C4-2B (cell line): ENCODE measurements at regions not wholly inside any gene's neighbourhood (a gene's known extent, or its start where the extent isn't known, plus 50 kb on each side); places are given as distances from the start of the nearest gene placed in this dataset.

Experiments
- ZFX ChIP-seq: fragments of 450-650 bp; IDR thresholded peaks from 2 replicates; pipeline ENCODE4 v1.6.1; 2017
- TF ChIP-seq, protein P1 (sequence below): fragments of 450-650 bp; conservative IDR thresholded peaks from 2 replicates; pipeline ENCODE4 v1.5.1; 2017; ENCODE audit warnings: mild to moderate bottlenecking

- TF ChIP-seq, protein P1, sequence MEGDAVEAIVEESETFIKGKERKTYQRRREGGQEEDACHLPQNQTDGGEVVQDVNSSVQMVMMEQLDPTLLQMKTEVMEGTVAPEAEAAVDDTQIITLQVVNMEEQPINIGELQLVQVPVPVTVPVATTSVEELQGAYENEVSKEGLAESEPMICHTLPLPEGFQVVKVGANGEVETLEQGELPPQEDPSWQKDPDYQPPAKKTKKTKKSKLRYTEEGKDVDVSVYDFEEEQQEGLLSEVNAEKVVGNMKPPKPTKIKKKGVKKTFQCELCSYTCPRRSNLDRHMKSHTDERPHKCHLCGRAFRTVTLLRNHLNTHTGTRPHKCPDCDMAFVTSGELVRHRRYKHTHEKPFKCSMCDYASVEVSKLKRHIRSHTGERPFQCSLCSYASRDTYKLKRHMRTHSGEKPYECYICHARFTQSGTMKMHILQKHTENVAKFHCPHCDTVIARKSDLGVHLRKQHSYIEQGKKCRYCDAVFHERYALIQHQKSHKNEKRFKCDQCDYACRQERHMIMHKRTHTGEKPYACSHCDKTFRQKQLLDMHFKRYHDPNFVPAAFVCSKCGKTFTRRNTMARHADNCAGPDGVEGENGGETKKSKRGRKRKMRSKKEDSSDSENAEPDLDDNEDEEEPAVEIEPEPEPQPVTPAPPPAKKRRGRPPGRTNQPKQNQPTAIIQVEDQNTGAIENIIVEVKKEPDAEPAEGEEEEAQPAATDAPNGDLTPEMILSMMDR = no peak
- no peak for TF ChIP-seq ZFX
Observed at GRCh38 chr16:65546353-65546791, 424.5 kb upstream of the CDH11 start.
